Right lobe of liver (tissue), 4 donors: ENCODE measurements at regions not wholly inside any gene's neighbourhood (a gene's known extent, or its start where the extent isn't known, plus 50 kb on each side); places are given as distances from the start of the nearest gene placed in this dataset.

Source experiments
- POLR2A ChIP-seq: fragments of 450-650 bp; IDR thresholded peaks from one replicate; pipeline ENCODE4 v1.6.1; 2017; ENCODE audit warnings: antibody characterized with exemption, mild to moderate bottlenecking
- TF ChIP-seq, protein P1 (sequence below), 4 donors: fragments of 200-600 bp in 3 of 4; fragments of 450-650 bp in 1 of 4; IDR thresholded peaks; one replicate each; pipeline versions ENCODE4 v1.5.1 to v1.8.0; 2016 to 2022; ENCODE audit warnings: antibody characterized with exemption in 4 of 4, mild to moderate bottlenecking in 2 of 4
- donor health status: DM: no; HTN: no; CAD: no.
- donor health status: DM: no; HTN: no; CAD: no.
- donor health status: DM: no; HTN: yes; CAD: no.

DNA sequence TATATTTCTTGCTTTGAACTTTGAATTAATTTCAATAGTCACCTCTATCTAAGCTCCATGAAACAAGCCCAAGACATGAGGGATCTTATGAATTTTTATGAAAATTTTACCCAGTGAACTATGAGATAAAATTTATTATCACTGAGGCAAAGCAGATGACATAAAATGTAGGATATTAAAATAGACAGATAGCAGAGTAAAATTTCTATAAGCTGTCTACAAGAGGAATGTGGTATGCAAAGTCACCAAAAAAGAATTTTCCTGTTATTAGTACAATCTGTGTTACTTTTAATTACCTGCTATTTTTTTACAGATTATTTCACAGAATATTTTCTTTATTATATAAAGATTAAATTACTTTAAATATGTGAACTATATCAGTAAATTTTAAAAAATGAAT, 2312.6 kb downstream of the PCDH9 start:
- TF ChIP-seq, protein P1, sequence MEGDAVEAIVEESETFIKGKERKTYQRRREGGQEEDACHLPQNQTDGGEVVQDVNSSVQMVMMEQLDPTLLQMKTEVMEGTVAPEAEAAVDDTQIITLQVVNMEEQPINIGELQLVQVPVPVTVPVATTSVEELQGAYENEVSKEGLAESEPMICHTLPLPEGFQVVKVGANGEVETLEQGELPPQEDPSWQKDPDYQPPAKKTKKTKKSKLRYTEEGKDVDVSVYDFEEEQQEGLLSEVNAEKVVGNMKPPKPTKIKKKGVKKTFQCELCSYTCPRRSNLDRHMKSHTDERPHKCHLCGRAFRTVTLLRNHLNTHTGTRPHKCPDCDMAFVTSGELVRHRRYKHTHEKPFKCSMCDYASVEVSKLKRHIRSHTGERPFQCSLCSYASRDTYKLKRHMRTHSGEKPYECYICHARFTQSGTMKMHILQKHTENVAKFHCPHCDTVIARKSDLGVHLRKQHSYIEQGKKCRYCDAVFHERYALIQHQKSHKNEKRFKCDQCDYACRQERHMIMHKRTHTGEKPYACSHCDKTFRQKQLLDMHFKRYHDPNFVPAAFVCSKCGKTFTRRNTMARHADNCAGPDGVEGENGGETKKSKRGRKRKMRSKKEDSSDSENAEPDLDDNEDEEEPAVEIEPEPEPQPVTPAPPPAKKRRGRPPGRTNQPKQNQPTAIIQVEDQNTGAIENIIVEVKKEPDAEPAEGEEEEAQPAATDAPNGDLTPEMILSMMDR (IDR thresholded peaks at IDR 0.05): no peak
- no peak for TF ChIP-seq POLR2A
